GM18909 (cell line): ENCODE measurements at regions not wholly inside any gene's neighbourhood (a gene's known extent, or its start where the extent isn't known, plus 50 kb on each side); places are given as distances from the start of the nearest gene placed in this dataset.
"Not testable (repeated sequence)": the region's sequence is repeated elsewhere in the genome, so short reads cannot be mapped to it uniquely, and the experiment has no call there.

Source experiments
- ATAC-seq: cut with Tn5 transposase; IDR thresholded peaks from one replicate; pipeline ENCODE4 v1.9.1; 2021; ENCODE audit warnings: mild to moderate bottlenecking; ENCODE audit not compliant: unreplicated experiment, poor library complexity

GRCh38 chr5:117010574-117010973 lies 436.0 kb upstream of the SEMA6A start:
- no peak for ATAC-seq

- ATAC-seq = no peak
Observed at GRCh38 chr5:116998024-116998423, 423.4 kb upstream of the SEMA6A start.

DNA sequence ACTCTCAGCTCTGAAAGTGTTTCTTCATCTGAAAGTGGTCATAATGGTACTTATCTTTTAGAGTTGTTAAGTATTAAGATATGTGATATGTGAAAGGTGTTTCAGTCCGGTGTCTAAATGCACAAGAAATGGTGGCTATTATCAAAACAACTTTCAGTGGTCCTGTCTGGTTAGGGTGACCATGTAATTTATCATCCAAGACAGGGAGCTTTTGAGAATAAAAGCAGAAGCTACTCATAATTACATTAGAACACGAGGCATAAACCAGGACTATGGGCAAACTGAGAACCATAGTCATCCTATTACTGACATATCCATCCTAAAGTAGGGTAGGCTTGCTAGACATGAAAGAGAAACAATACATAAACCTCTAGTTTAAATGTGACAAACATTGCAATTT lies 418.1 kb upstream of the SEMA6A start:
- ATAC-seq = no peak

DNA sequence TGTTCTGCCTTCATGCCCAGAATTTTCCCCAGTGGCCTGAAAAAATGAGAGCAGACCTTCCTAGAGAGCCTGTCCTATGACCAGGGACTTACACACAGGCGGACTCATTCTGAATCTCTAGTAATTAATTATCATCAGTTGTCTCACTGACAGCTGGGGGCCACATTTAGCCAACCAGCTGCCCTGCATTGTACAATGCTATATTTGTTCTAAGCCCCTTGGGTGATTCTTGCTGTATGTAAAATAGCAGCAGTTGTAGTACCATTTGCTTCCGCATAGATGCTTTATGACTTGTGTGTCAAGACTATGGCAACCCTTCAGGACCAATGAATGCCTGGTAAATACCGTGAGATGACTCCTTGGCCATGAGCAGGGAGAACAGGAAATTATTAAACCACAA lies 415.4 kb upstream of the SEMA6A start:
- ATAC-seq = no peak

DNA sequence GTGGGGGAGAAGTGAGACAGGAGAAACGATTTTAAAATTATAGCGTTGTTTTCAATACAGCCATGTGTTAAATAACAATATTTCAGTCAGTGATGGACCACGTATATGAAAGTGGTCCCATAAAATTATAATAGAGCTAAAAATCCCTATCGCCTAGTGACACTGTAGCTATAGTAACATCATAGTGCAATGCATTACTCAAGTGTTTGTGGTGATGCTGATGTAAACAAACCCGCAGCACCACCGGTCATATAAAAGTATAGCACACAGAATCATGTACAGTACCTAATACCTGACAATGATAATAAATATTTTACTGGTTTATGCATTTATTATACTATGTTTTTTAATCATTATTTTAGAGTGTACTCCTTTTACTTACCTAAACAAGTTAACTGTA lies 407.4 kb upstream of the SEMA6A start:
- no peak for ATAC-seq

DNA sequence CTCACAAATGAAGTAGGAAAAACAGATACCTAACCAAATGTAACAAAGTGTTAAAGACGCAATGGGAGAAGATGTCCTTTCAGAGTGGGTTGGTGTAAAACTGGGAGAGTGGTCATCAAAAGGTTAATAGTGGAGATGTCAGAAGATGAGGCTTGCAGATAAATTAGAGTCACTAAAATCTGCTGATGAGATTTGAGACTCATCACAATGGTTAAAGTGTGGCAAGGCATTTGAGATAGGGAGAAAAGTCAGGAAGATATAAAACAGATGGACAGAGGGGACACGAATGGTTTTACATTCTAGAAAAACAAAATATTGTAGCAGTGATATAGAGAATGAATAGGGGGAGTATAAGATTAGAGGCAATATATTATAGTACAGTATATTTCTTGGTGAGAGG lies 406.0 kb upstream of the SEMA6A start:
- ATAC-seq = no peak

DNA sequence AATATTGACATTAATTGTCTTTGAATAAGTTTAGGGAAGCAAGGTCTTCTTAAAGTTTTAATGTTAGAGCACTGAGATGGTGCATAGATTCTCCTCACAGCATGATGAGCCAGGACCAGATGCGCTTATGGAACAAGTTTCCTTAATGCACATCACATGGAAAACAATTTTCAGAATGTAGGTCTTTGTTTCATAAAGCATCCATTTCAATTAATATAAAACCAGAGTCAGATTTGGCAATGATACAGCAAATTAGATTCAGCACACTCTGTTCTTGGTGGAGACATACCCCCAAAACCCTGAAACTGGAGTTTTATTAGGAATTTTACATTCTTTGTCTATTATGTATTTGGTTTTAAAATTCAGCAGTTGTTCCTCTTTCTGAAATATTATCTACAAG lies 402.1 kb upstream of the SEMA6A start:
- ATAC-seq = no peak

DNA sequence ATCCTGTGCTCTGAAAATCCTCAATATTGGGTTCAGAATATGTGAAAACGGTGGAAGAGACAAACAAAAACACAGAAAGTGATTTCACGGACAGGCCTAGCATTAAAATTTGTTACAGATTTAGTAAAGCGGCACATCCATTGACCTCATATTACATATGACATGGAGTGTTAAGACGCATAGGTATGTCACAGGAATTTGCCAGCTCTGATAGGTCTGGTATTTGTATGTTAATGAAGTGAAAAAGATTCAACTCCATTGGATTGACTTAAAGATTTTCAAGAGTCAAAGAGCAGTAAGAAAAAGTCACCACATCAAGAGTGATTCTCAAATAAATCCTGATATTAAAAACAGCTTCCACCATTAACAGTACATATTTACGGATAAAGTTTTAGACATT lies 396.5 kb upstream of the SEMA6A start:
- ATAC-seq = no peak

GRCh38 chr5:116970318-116970717 lies 395.7 kb upstream of the SEMA6A start:
- ATAC-seq = no peak

- no peak for ATAC-seq
Observed at GRCh38 chr5:116964438-116964837, 389.8 kb upstream of the SEMA6A start.

DNA sequence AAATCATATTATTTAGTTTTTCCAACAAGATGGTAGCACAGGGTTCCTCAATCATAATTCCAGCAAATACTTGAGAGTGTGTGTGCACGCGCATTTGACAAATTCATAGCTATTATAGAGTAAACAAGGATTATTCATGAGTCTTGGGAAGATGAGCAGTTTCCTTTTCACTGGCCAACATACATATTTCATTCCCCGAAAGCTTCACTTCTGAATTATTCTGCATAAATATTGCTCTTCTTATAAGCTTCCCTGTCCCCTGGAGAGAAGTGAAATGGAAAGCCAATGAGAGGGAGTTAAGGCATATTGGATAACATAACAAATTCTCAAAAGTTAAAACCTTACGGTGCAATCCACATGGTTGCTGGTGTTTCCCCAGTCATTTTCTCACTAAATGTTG lies 386.4 kb upstream of the SEMA6A start:
- no peak for ATAC-seq

GRCh38 chr5:116959843-116960242 lies 385.2 kb upstream of the SEMA6A start:
- ATAC-seq = no peak

DNA sequence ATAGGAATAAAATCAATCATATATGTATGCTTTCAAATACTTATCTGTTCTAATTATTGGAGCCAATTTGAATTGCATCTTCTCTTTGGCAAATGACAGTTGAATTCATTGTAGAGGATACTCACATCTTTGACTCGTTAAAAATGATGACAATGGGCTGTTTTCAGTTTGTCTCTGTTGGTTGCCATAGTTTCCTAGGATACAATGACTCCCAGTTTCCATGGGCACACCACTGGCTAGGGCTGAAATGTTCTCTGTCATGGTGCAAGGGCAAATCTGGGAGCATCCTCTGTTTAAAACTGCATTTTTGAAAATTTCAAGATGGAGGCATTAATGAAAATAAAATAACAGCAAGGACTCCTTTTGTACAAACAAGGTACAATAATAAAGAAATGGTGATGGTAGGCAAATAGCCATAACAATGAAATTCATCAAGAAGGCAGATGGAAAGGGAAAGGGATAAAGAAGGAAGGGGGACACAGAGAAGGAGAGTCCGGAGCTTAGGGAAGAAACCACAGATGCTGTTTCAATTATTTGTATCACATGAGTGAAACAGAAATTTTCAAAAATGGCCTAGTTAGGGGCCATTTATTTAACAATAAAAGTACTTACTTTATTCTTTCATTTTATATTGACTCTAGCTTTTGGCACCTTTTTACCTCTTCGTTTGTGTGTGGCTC lies 378.8 kb upstream of the SEMA6A start:
- ATAC-seq = no peak

DNA sequence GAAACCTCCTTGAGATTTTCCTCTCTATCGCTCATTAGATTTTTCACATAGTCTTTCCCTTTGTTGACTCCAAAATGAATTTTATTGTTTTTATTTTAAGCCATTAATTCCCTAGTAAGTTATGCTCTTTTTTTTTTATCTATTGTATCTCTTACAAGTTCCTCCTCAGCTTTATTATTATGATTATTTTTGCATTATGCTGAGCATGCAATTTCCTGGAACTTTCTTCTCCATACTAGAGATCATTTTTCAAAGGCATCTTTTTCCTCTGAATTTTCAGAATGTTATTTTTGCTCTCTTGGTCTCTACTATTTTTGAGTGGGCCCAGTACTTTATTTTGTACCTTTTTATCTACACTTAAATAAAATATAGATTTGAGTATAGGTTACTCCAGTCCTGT lies 376.6 kb upstream of the SEMA6A start:
- ATAC-seq = no peak

- peak; percentile 100 for ATAC-seq
Observed at GRCh38 chr5:116947691-116948528, 373.3 kb upstream of the SEMA6A start.

- not testable (repeated sequence) for ATAC-seq
Observed at GRCh38 chr5:116945613-116946382, 371.2 kb upstream of the SEMA6A start.

DNA sequence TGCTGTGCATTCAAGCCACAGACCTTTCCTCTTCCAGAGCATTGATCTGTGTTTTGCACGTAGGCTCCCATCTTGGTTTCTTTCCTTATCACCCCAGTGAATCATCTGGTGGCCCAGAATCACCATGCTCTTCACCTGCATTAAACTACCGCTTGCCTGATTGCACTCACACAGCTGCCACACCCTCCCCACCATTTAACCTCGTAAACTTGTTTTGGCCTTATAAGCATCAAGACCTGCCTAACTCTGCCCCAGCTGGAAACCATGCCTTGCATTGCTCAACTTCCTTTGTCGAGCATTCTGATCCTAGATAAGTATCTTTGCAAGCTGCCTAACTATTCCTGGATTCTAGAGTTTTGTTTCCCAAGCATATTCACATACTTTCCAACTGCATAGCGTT lies 369.6 kb upstream of the SEMA6A start:
- ATAC-seq = no peak

GRCh38 chr5:116942622-116943021 lies 368.0 kb upstream of the SEMA6A start:
- ATAC-seq = no peak

DNA sequence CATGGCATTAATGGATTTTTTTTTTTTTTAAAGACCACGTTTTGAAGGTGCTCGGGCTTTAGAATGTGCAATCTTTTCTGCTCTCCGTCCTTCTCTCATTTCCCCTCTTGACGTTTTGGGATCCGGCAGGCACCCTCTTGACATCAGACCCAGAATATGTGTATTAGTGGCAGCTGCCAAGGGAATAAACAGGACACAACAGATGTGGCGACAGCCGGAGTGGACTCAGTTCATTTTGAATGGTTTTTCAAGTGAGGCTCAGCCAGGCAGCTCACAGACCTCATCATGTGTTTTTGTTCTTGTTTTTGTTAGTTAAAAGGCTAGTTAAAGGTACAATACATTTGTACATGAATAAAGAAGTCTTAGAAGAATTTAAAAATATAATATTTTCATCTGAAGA lies 365.0 kb upstream of the SEMA6A start:
- ATAC-seq = no peak

GRCh38 chr5:116938488-116938887 lies 363.9 kb upstream of the SEMA6A start:
- no peak for ATAC-seq

DNA sequence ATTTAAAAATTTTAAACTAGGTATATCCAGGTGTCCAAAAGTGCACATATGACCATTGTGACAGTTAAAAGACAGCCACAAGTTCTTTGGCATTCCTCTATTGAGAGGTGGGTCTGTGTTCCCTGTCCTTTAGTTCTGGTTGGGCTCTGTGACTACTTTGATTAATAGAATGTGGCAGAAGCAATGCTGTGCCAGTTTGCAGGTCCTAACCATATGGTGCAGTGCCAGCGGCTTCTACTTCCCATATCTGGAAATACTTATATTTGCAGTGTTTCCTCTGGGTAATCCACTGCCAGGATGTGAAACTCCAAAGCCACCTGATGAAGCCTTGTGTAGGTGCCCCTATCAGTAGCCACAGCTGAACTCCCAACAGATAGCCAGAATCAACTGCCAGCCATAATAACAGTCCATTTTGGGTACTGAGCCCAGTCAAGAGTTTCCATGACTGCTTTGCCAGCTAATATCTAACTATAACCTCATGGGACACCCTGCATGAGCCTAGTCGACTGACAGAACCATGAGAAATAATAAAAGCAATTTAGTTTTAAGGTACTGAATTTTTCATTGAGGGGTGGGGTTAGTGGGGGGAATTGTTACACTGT lies 361.0 kb upstream of the SEMA6A start:
- no peak for ATAC-seq
